ENCODE measurements at regions not wholly inside any gene's neighbourhood (a gene's known extent, or its start where the extent isn't known, plus 50 kb on each side); places are given as distances from the start of the nearest gene placed in this dataset.

DNA sequence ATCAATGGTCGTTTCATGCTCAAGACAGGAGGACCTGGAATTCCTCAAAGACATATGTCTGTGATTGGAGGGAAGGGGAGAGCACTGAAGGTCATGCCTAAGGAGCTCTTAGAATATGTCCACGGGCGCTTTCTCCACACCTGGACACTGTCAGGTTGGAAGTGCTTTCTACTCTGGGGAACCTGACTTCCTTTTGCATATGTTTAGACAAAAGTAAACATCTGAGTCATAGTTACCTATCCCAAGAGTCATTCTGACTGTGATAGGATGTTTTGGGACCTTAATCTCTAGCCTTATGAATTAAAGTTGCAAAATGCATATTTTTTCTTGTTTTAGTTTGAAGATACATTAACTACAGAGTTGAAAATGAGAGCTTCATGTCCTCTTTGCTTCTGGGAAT is 251.7 kb downstream of the KLF6 start:
- TF ChIP-seq GLIS3 (CRISPR knock-in tag; IDR thresholded peaks at IDR 0.05) (no peak), ISL1 (CRISPR knock-in tag; IDR thresholded peaks at IDR 0.05) (no peak), ZNF565 (CRISPR knock-in tag; conservative IDR thresholded peaks at IDR 0.05; ENCODE audit: low read depth) (no peak), SNAI2 (CRISPR knock-in tag; IDR thresholded peaks at IDR 0.05) (no peak), ESRRG (CRISPR knock-in tag; IDR thresholded peaks at IDR 0.05) (no peak), BACH2 (CRISPR knock-in tag; IDR thresholded peaks at IDR 0.05; ENCODE audit: borderline replicate concordance) (no peak), ZNF70 (CRISPR knock-in tag; IDR thresholded peaks at IDR 0.05) (no peak), ZC3H10 (CRISPR knock-in tag; IDR thresholded peaks at IDR 0.05) (no peak), ZNF8 (CRISPR knock-in tag; IDR thresholded peaks at IDR 0.05) (no peak), RARB (CRISPR knock-in tag; IDR thresholded peaks at IDR 0.05) (no peak), TCF4 (CRISPR knock-in tag; IDR thresholded peaks at IDR 0.05; ENCODE audit: borderline replicate concordance) (no peak)
- TF ChIP-seq, protein P1, sequence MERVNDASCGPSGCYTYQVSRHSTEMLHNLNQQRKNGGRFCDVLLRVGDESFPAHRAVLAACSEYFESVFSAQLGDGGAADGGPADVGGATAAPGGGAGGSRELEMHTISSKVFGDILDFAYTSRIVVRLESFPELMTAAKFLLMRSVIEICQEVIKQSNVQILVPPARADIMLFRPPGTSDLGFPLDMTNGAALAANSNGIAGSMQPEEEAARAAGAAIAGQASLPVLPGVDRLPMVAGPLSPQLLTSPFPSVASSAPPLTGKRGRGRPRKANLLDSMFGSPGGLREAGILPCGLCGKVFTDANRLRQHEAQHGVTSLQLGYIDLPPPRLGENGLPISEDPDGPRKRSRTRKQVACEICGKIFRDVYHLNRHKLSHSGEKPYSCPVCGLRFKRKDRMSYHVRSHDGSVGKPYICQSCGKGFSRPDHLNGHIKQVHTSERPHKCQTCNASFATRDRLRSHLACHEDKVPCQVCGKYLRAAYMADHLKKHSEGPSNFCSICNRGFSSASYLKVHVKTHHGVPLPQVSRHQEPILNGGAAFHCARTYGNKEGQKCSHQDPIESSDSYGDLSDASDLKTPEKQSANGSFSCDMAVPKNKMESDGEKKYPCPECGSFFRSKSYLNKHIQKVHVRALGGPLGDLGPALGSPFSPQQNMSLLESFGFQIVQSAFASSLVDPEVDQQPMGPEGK (CRISPR knock-in tag; IDR thresholded peaks at IDR 0.05; ENCODE audit: borderline replicate concordance), result no peak
- TF ChIP-seq, protein P2, sequence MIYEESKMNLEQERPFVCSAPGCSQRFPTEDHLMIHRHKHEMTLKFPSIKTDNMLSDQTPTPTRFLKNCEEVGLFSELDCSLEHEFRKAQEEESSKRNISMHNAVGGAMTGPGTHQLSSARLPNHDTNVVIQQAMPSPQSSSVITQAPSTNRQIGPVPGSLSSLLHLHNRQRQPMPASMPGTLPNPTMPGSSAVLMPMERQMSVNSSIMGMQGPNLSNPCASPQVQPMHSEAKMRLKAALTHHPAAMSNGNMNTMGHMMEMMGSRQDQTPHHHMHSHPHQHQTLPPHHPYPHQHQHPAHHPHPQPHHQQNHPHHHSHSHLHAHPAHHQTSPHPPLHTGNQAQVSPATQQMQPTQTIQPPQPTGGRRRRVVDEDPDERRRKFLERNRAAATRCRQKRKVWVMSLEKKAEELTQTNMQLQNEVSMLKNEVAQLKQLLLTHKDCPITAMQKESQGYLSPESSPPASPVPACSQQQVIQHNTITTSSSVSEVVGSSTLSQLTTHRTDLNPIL (CRISPR knock-in tag; IDR thresholded peaks at IDR 0.05; ENCODE audit: low read depth), result no peak
